Neural progenitor cell (in vitro differentiated cells): ENCODE measurements at regions not wholly inside any gene's neighbourhood (a gene's known extent, or its start where the extent isn't known, plus 50 kb on each side); places are given as distances from the start of the nearest gene placed in this dataset.

ENCODE experiments used
- DNase-seq: peaks from one replicate; pipeline ENCODE4 v3.0.0-alpha.2; 2016; ENCODE audit warnings: low spot score
- H2AFZ ChIP-seq: fragments of 200-600 bp; sonication (generic); replicated peaks from 2 replicates; pipeline ENCODE4 v1.6.1; 2016; ENCODE audit warnings: antibody characterized with exemption
- H3F3A ChIP-seq: fragments of 200-600 bp; sonication (generic); 2 replicates; pipeline ENCODE4 v1.6.1; 2016; ENCODE audit warnings: antibody characterized with exemption, low read depth
- H3K27ac ChIP-seq: fragments of 200-600 bp; sonication (generic); 2 replicates; pipeline ENCODE4 v1.5.1; 2016; ENCODE audit warnings: mild to moderate bottlenecking
- H3K27me3 ChIP-seq: fragments of 200-600 bp; sonication (generic); 2 replicates; pipeline ENCODE4 v1.6.1; 2016; ENCODE audit warnings: mild to moderate bottlenecking, moderate library complexity
- H3K36me3 ChIP-seq: fragments of 200-600 bp; sonication (generic); 2 replicates; pipeline ENCODE4 v1.5.1; 2016
- H3K4me1 ChIP-seq: fragments of 200-600 bp; sonication (generic); 2 replicates; pipeline ENCODE4 v1.6.1; 2016; ENCODE audit warnings: mixed run types
- H3K4me2 ChIP-seq: fragments of 200-600 bp; sonication (generic); 2 replicates; pipeline ENCODE4 v1.6.1; 2016
- H3K4me3 ChIP-seq: fragments of 200-600 bp; sonication (generic); 2 replicates; pipeline ENCODE4 v1.5.1; 2016
- H3K79me2 ChIP-seq: fragments of 200-600 bp; sonication (generic); 2 replicates; pipeline ENCODE4 v1.6.1; 2016; ENCODE audit warnings: low read depth
- H3K9ac ChIP-seq: fragments of 200-600 bp; sonication (generic); 2 replicates; pipeline ENCODE4 v1.6.1; 2016
- H3K9me3 ChIP-seq: fragments of 200-600 bp; sonication (generic); 2 replicates; pipeline ENCODE4 v1.5.1; 2016; ENCODE audit warnings: low read depth
- H4K20me1 ChIP-seq: fragments of 200-600 bp; sonication (generic); 2 replicates; pipeline ENCODE4 v1.6.1; 2016; ENCODE audit warnings: low read depth
- H3K27ac Mint-ChIP-seq: 3 replicates; pipeline ENCODE4 v1.8.0; 2021; ENCODE audit warnings: mixed read lengths
- H3K27me3 Mint-ChIP-seq: 2 replicates; pipeline ENCODE4 v1.8.0; 2022; ENCODE audit warnings: low read depth, mild to moderate bottlenecking, inconsistent platforms, moderate library complexity, mixed read lengths; ENCODE audit not compliant: insufficient read depth
- H3K36me3 Mint-ChIP-seq: 3 replicates; pipeline ENCODE4 v1.8.0; 2021; ENCODE audit warnings: mixed read lengths
- H3K4me1 Mint-ChIP-seq: 3 replicates; pipeline ENCODE4 v1.8.0; 2021; ENCODE audit warnings: mixed read lengths
- H3K4me3 Mint-ChIP-seq: 3 replicates; pipeline ENCODE4 v1.8.0; 2021; ENCODE audit warnings: mild to moderate bottlenecking, moderate library complexity, mixed read lengths
- H3K9me3 Mint-ChIP-seq: 3 replicates; pipeline ENCODE4 v1.8.0; 2020; ENCODE audit warnings: mixed read lengths
- EZH2 ChIP-seq: fragments of 200-600 bp; sonication (generic); IDR thresholded peaks from 2 replicates; pipeline ENCODE4 v1.6.1; 2017; ENCODE audit warnings: antibody characterized with exemption, mild to moderate bottlenecking, moderate library complexity
- EZH2phosphoT487 ChIP-seq: fragments of 200-600 bp; sonication (generic); IDR thresholded peaks from 2 replicates; pipeline ENCODE4 v1.6.1; 2017; ENCODE audit warnings: antibody characterized with exemption
- TF ChIP-seq, protein P1 (sequence below): fragments of 200-600 bp; sonication (generic); IDR thresholded peaks from 2 replicates; pipeline ENCODE4 v1.5.1; 2017; ENCODE audit warnings: antibody characterized with exemption, mild to moderate bottlenecking

DNA sequence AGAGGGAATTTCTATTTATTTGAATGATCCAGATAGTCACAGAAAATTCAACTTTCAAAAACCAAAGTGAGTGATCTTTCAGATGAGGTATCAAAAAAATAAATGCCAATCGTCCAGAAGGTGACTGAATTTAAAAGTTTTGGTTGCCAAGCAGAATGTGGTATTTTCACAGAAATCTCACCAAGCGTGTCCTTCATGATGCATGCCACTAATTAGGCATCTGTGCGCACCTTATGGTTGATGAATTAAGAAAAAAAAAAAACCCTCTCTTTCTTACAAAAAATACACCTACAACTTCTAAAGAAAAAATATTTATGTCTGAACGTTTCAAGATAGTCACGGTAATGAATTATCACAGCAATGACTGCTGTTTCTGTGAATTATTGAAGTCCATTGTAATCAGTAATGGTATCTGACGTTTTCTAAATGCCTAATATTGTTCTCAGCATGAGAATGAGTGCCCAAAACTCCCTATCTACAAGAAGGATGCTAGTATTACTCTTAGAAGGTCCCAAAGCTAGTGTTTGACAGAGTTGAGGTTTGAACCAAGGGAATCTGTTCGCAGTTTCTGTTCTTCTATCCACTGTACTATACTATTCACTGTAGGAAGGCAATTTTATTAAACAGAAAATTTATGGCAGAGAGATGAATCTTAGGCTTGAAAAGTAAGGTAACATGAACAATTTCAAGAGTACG is 219.6 kb upstream of the NETO1 start:
- Histone ChIP-seq H3K79me2 (no peaks in the 10 kb centered on the region), H3K36me3 (no peaks in the 10 kb centered on the region), H3K4me3 (no peak overlapping the region), H2AFZ (no peak overlapping the region), H3K9me3 (no peaks in the 10 kb centered on the region), H3K27me3 (no peaks in the 10 kb centered on the region), H3K9ac (no peak overlapping the region), H3F3A (no peaks in the 10 kb centered on the region), H4K20me1 (no peaks in the 10 kb centered on the region), H3K27ac (no peak overlapping the region), H3K4me2 (no peak overlapping the region), H3K4me1 (no peaks in the 10 kb centered on the region)
- Mint-ChIP-seq H3K9me3 (peaks cover 2% of the 10 kb centered on the region), H3K4me1 (no peaks in the 10 kb centered on the region), H3K27ac (no peak overlapping the region), H3K27me3 (no peaks in the 10 kb centered on the region), H3K4me3 (no peak overlapping the region), H3K36me3 (no peaks in the 10 kb centered on the region)
- no peak for DNase-seq
- TF ChIP-seq EZH2phosphoT487 (no peak), EZH2 (no peak)
- TF ChIP-seq, protein P1, sequence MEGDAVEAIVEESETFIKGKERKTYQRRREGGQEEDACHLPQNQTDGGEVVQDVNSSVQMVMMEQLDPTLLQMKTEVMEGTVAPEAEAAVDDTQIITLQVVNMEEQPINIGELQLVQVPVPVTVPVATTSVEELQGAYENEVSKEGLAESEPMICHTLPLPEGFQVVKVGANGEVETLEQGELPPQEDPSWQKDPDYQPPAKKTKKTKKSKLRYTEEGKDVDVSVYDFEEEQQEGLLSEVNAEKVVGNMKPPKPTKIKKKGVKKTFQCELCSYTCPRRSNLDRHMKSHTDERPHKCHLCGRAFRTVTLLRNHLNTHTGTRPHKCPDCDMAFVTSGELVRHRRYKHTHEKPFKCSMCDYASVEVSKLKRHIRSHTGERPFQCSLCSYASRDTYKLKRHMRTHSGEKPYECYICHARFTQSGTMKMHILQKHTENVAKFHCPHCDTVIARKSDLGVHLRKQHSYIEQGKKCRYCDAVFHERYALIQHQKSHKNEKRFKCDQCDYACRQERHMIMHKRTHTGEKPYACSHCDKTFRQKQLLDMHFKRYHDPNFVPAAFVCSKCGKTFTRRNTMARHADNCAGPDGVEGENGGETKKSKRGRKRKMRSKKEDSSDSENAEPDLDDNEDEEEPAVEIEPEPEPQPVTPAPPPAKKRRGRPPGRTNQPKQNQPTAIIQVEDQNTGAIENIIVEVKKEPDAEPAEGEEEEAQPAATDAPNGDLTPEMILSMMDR, result no peak

DNA sequence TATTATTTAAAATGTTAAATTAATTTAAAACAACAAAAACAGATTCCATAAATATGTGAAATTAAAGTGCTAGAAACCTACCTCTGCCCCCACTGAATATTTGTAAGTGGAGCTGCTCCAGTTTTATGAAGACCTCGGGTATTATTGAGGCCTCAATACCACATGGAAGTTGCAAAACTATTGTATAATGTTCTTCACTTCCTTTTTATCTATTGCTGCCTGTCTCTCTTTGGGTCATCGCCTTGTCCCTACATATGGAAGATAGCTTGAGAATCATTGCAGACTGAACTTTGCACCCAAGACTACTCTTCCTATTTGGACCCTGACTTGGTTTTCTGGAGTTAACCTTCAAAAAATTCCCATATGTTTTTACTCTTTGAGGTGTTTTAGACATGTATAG is 212.1 kb upstream of the NETO1 start:
- Mint-ChIP-seq H3K27ac (no peak overlapping the region), H3K9me3 (no peaks in the 10 kb centered on the region), H3K4me3 (no peak overlapping the region), H3K27me3 (no peaks in the 10 kb centered on the region), H3K36me3 (no peaks in the 10 kb centered on the region), H3K4me1 (no peaks in the 10 kb centered on the region)
- no peak overlapping the region for H3K4me2 ChIP-seq
- no peaks in the 10 kb centered on the region for H3K9me3 ChIP-seq
- TF ChIP-seq, protein P1, result no peak
- TF ChIP-seq EZH2phosphoT487, result no peak
- TF ChIP-seq EZH2, result no peak
- H3K4me3 ChIP-seq, result no peak overlapping the region
- DNase-seq, result no peak
- no peaks in the 10 kb centered on the region for H3K79me2 ChIP-seq
- H3K4me1 ChIP-seq, result no peaks in the 10 kb centered on the region
- H3K9ac ChIP-seq, result no peak overlapping the region
- no peaks in the 10 kb centered on the region for H3K27me3 ChIP-seq
- H4K20me1 ChIP-seq, result no peaks in the 10 kb centered on the region
- no peaks in the 10 kb centered on the region for H3K36me3 ChIP-seq
- no peaks in the 10 kb centered on the region for H3F3A ChIP-seq
- H3K27ac ChIP-seq, result no peak overlapping the region
- H2AFZ ChIP-seq, result no peak overlapping the region

GRCh38 chr18:73060666-73061288 is 193.0 kb upstream of the NETO1 start:
- no peaks in the 10 kb centered on the region for H3K27me3 Mint-ChIP-seq
- H3K4me3 Mint-ChIP-seq, result no peak overlapping the region
- Histone ChIP-seq H3K79me2 (no peaks in the 10 kb centered on the region), H4K20me1 (no peaks in the 10 kb centered on the region), H3K4me2 (no peak overlapping the region), H3K27me3 (no peaks in the 10 kb centered on the region), H3K9me3 (no peaks in the 10 kb centered on the region), H2AFZ (no peak overlapping the region), H3K36me3 (no peaks in the 10 kb centered on the region), H3K27ac (no peak overlapping the region), H3K4me1 (no peaks in the 10 kb centered on the region), H3K9ac (no peak overlapping the region), H3K4me3 (no peak overlapping the region), H3F3A (no peaks in the 10 kb centered on the region)
- peaks cover 4% of the 10 kb centered on the region for H3K4me1 Mint-ChIP-seq
- TF ChIP-seq, protein P1, result no peak
- TF ChIP-seq EZH2 (no peak), EZH2phosphoT487 (no peak)
- no peaks in the 10 kb centered on the region for H3K36me3 Mint-ChIP-seq
- no peak for DNase-seq
- H3K27ac Mint-ChIP-seq, result no peak overlapping the region
- H3K9me3 Mint-ChIP-seq, result no peaks in the 10 kb centered on the region
